MV-4-11 (cell line): ENCODE measurements at regions not wholly inside any gene's neighbourhood (a gene's known extent, or its start where the extent isn't known, plus 50 kb on each side); places are given as distances from the start of the nearest gene placed in this dataset.
"Not testable (repeated sequence)": the region's sequence is repeated elsewhere in the genome, so short reads cannot be mapped to it uniquely, and the experiment has no call there.

Source experiments
- DNase-seq: peaks from one replicate; lab custom pipeline; 2025; lab: John Stamatoyannopoulos, UW

DNA sequence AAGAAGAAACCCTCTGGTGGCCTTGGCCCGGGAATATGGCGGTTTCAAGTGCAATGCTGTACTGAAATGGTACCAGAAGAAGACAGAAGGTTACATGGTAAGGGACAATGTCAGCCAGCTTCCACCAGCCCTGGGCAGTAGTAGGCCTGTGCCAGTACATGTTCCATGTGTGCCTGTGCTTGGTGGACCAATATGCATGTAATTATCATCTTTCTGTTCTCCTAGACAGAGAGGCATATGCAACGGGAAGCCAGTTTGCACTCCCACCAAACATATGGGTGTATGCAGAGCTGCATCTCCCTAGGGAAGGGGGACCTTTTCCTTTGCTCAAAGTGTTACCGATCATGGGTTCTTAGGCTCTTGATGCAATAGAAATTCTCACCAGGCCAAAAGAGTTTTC lies 80.9 kb upstream of the ADORA2B start:
- DNase-seq, result not testable (repeated sequence)

- DNase-seq, result not testable (repeated sequence)
Measured at GRCh38 chr17:15864472-15864871, 80.5 kb upstream of the ADORA2B start.

GRCh38 chr17:15866015-15866414 lies 78.9 kb upstream of the ADORA2B start:
- DNase-seq, result not testable (repeated sequence)

GRCh38 chr17:15867331-15867730 lies 77.6 kb upstream of the ADORA2B start:
- DNase-seq, result not testable (repeated sequence)

DNA sequence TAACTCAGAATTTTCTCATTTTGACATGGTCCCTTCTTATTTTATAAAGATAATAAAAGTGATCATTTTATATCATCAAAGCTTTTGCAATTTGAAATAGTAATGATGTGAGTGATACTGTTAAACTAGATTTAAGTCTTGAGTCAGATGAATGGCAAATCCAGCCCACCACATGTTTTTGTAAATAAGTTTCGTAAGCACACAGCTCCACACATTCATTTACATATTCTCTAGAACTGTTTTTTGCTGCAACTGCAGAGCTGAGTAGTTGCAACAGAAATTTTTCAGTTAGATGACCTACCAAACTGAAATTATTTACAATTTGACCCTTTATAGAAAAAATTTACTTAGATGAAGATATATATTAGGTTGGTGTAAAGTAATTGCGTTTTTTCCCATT lies 75.1 kb upstream of the ADORA2B start:
- DNase-seq, result not testable (repeated sequence)

DNA sequence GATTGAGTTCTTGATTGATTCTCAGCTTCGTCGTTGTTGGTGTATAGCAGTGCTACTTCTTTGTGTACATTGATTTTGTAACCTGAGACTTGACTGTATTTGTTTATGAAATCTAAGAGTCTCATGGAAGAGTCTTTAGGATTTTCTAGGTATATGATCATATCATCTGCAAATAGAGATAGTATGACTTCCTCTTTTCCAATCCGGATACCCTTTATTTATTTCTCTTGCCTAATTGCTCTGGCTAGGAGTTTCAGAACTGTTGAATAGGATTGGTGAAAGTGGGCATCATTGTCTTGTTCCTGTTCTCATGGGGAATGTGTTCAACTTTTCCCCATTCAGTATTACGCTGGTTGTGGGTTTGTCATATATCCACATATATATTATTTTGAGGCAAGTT lies 72.3 kb upstream of the ADORA2B start:
- DNase-seq, result peak; percentile 55

- not testable (repeated sequence) for DNase-seq
Measured at GRCh38 chr17:15877882-15878500, 66.9 kb upstream of the ADORA2B start.

DNA sequence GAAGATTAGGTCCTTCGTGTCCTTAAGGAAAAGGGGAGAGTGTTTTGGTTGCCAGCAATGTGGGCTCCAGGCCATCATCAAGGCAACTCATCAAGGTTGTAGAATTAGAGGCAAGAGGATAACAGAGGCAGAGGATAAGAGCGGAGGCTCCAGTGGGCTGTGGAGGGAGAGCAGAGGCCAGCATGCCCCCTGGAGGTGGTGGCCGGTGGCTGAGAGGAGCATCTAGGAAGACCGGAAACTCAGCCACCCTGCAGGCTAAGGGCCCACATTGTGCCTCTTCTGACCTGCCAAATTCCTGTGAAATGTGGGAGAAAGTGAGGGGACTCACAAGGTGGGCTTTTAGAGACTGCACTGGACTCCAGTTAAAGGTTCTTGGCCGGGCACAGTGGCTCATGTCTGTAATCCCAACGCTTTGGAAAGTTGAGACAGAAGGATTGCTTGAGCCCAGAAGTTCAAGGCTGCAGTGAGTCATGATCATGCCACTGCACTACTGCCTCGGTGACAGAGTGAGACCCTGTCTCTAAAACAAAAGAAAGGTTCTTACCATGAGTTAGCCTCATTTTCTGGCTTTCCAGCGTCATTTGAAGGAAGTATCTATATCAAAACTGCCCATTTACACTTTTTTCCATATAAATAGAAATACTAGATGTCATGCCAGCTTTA lies 62.7 kb upstream of the ADORA2B start:
- DNase-seq, result no peak

DNA sequence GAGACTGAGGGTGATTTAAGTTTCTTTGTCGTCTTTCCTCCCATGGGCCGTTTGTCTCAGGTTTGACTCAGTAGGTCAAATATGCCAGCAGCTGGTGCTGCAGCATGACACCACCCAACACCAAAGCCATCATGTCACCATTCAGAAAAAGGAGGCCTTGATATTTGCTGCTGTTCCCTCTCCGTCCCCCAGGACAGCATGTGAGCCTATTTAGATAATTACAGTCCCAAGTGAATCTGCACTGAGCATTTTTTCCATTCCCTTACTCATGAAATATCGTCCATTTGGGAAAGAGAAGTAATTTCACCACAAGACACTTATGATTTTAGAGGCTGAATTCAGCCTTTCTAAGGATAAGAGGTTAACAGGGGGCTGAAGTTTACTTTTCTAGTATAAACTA lies 62.2 kb upstream of the ADORA2B start:
- DNase-seq, result no peak

GRCh38 chr17:15883617-15884111 lies 61.3 kb upstream of the ADORA2B start:
- peak; percentile 95 for DNase-seq

DNA sequence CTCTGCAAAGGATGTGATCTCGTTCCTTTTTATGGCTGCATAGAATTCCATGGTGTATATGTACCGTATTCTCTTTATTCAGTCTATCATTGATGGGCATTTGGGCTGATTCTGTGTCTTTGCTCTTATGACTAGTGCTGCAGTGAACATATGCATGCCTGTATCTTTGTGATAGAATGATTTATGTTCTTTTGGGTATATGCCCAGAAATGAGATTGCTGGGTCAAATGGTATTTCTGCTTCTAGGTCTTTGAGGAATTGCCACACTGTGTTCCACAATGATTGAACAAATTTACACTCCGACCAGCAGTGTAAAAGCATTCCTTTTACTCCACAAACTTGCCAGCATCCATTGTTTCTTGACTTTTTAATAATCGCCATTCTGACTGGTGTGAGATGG lies 60.2 kb upstream of the ADORA2B start:
- no peak for DNase-seq

- peak; percentile 78 for DNase-seq
Measured at GRCh38 chr17:15885770-15886169, 59.2 kb upstream of the ADORA2B start.

DNA sequence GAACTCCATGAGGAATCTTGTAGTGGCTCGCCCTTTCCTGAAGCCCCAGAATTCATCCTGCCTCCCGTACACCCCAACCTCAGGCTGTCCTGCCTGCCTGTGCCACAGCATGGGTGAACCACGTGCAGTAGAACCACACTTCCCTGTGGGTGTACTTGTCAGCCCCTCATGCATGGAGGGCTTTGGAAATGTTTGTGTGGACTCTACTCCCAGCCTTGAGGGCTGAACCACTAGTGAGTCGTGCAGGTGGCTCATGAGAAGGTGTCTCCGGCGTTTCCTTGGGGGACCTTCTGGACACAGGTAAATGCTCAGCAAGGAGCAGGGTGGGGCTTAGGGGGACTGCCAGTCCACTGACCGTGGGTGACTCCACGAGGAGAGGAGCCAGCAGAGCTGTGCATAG lies 58.7 kb upstream of the ADORA2B start:
- DNase-seq, result no peak

GRCh38 chr17:15886804-15887203 lies 58.1 kb upstream of the ADORA2B start:
- peak; percentile 82 for DNase-seq

- no peak for DNase-seq
Measured at GRCh38 chr17:15888436-15888835, 56.5 kb upstream of the ADORA2B start.

DNA sequence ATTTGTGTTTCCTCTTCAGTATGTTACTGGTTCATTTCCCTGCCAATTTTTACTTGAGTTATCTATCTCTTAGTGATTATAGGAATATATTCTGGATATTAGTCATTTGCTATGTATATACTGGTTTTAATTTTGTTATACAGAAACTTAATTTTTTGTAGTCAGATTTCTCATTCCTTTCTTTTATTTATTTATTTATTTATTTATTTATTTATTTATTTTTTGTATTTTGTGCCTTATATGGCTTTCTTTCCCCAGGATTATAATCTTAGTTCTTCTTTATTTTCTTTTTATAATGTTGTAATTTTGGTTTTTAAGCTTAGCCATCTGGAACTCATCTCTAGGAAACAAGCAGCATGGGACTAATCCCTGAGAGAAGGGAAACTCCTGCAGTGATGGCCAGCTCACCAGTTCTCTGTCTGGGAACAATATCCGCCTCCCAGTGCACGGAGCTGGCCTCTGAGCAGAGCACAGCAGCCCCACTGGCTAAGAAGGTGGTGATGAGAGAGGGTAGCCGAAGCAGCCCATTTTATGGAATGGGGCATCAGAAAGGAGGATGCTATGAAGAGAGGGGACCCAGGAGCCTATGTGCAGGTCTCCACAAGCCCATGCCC lies 54.5 kb upstream of the ADORA2B start:
- DNase-seq, result no peak

DNA sequence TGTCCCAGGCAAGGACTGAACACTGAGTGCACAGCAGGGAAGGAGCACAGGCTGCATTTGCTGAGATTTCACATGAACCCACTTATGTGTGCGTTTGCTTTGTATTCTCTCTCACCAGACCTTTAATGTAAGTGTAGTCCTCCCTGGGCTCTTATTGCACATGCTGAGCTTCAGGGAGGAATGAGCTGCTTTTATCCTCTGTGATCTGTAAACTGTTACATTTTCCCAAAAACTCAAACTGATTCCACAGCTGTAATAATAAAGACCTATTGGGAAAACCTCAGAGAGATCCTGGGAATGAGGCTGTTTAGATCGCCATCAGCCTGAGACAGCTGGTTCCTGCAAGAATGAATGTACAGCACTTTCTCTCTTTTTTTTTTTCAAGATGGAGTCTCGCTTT lies 53.6 kb upstream of the ADORA2B start:
- no peak for DNase-seq

DNA sequence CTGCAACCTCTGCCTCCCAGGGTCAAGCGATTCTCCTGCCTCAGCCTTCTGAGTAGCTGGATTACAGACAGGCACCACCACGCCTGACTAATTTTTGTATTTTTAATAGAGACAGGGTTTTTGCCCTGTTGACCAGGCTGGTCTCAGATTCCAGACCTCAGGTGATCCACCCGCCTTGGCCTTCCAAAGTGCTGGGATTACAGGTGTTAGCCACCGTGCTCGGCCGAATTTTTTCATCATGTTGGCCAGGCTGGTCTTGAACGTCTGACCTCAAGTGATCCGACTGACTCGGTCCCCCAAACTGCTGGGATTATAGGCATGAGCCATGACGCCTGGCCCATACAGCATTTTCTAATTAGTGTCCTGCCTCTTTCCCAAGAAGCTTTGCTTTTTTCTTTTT lies 52.7 kb upstream of the ADORA2B start:
- DNase-seq, result no peak

DNA sequence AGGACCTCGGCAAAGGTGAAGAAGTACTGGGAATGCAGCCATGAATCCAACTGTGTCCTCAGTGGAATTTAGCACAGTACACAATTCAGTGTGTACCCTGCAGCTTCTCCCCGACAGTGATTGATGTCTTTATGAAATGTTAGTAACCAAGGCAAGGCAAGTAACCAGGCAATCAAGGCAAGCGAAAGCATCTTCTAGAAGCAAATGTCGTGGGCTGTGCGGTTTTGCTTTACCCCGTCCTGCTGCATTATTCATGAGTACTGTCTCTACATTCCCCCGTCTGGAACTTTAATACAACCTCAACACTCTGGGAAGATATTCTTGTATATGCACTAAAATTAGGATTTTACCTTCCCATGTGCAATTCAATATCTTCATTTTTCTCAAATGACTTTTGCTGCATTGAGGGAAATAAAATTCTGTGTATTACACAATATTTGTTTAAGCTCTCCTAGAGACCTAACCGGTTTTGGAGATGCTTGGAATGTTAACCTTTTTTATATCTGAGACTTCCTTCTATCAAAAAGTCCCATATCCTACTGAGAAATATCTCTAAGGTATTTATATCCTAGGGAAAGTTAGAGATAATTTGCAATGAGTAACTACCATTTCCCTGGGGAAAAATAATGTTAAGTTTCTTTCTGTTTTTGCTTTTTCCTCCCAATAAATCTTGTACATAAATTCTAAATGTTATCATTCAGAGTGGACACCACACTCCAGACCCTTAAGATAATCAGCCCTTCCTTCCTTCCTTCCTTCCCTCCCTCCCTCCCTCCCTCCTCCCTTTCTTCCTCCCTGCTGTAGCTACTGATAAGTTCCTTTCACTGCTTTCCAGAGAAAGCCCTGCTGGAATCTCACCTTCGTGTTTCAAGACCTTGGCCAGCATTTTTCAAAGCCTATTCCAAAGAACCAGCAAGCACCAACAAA lies 51.9 kb upstream of the ADORA2B start:
- DNase-seq, result no peak

DNA sequence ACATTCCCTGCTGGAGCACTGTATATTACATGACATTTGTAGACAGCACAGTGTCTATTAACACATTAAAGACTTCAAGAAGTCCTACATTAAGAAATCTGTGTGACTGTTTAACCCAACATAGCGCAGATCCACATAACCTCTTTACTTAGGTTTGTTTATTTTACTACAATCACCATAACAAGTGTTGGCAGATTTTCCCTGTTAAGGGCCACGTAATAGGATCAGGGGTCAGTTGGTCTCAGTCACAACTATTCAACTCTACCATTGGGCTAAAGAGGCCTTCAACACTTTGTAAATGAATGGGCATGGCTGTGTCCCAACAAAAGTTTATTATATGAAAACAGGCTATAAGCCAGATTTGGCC lies 51.3 kb upstream of the ADORA2B start:
- no peak for DNase-seq

- DNase-seq, result no peak
Measured at GRCh38 chr17:15894258-15894657, 50.7 kb upstream of the ADORA2B start.

GRCh38 chr17:15894913-15895658 lies 49.8 kb upstream of the ADORA2B start:
- no peak for DNase-seq
